NOMO-1 (cell line): ENCODE measurements at regions not wholly inside any gene's neighbourhood (a gene's known extent, or its start where the extent isn't known, plus 50 kb on each side); places are given as distances from the start of the nearest gene placed in this dataset.
A peak's percentile ranks its signal among the peaks of the same experiment; 100 is the strongest.

Experiments used
- DNase-seq, 2 experiments: peaks; one replicate each; lab custom pipeline; 2025; ENCODE audit not compliant: unreplicated experiment in 2 of 2; lab: John Stamatoyannopoulos, UW

GRCh38 chr3:70583682-70584081, 271.2 kb upstream of the MDFIC2 start:
- no peak for DNase-seq

GRCh38 chr3:70582803-70583202, 270.4 kb upstream of the MDFIC2 start:
- no peak for DNase-seq

- DNase-seq: no peak
These were observed 267.6 kb upstream of the MDFIC2 start for GRCh38 chr3:70580021-70580420.

- DNase-seq: no peak
These were observed 259.3 kb upstream of the MDFIC2 start for GRCh38 chr3:70571696-70572095.

- no peak for DNase-seq
These were observed 258.1 kb upstream of the MDFIC2 start for GRCh38 chr3:70570584-70570983.

- DNase-seq: no peak
These were observed 256.2 kb upstream of the MDFIC2 start for GRCh38 chr3:70568626-70569025.

- no peak for DNase-seq
These were observed 253.4 kb upstream of the MDFIC2 start for GRCh38 chr3:70565861-70566260.

GRCh38 chr3:70564552-70564951, 252.1 kb upstream of the MDFIC2 start:
- no peak for DNase-seq

- no peak for DNase-seq
These were observed 249.4 kb upstream of the MDFIC2 start for GRCh38 chr3:70561796-70562195.

GRCh38 chr3:70558956-70559355, 246.5 kb upstream of the MDFIC2 start:
- DNase-seq: no peak

- DNase-seq: no peak
These were observed 245.5 kb upstream of the MDFIC2 start for GRCh38 chr3:70557976-70558375.

- DNase-seq: no peak
These were observed 243.6 kb upstream of the MDFIC2 start for GRCh38 chr3:70556056-70556455.

GRCh38 chr3:70554170-70554569, 241.7 kb upstream of the MDFIC2 start:
- no peak for DNase-seq

- DNase-seq: peak; percentile 1 to 21
These were observed 238.4 kb upstream of the MDFIC2 start for GRCh38 chr3:70550723-70551319.

- DNase-seq: no peak
These were observed 234.2 kb upstream of the MDFIC2 start for GRCh38 chr3:70546679-70547078.

- DNase-seq: no peak
These were observed 231.1 kb upstream of the MDFIC2 start for GRCh38 chr3:70543493-70543892.

GRCh38 chr3:70539908-70540307, 227.5 kb upstream of the MDFIC2 start:
- no peak for DNase-seq

- no peak for DNase-seq
These were observed 220.4 kb upstream of the MDFIC2 start for GRCh38 chr3:70532806-70533205.

- no peak for DNase-seq
These were observed 219.5 kb upstream of the MDFIC2 start for GRCh38 chr3:70531838-70532489.

- DNase-seq: peak in 1 of 2 experiments; percentile 7
These were observed 218.7 kb upstream of the MDFIC2 start for GRCh38 chr3:70531063-70531657.

- DNase-seq: no peak
These were observed 218.2 kb upstream of the MDFIC2 start for GRCh38 chr3:70530626-70531025.

GRCh38 chr3:70527026-70527425, 214.6 kb upstream of the MDFIC2 start:
- DNase-seq: no peak
